Cardiac muscle cell (in vitro differentiated cells and primary cell): ENCODE measurements at regions not wholly inside any gene's neighbourhood (a gene's known extent, or its start where the extent isn't known, plus 50 kb on each side); places are given as distances from the start of the nearest gene placed in this dataset.

ENCODE experiments used
- DNase-seq, 2 donors: peaks; one replicate each; pipeline versions ENCODE4 v3.0.0 to v3.0.0-alpha.2; 2010 to 2017; ENCODE audit warnings: low read depth in 1 of 2, low spot score in 1 of 2
- H3K27ac ChIP-seq: fragments of 200-600 bp; sonication (generic); 2 replicates; pipeline ENCODE4 v1.5.1; 2016
- H3K27me3 ChIP-seq: fragments of 200-600 bp; sonication (generic); 2 replicates; pipeline ENCODE4 v1.6.0; 2016; ENCODE audit warnings: control low read depth
- H3K36me3 ChIP-seq: fragments of 200-600 bp; sonication (generic); 2 replicates; pipeline ENCODE4 v1.5.1; 2016; ENCODE audit warnings: control low read depth
- H3K4me1 ChIP-seq: fragments of 200-600 bp; sonication (generic); 2 replicates; pipeline ENCODE4 v1.8.1; 2017; ENCODE audit warnings: low read depth, mild to moderate bottlenecking, mixed run types
- H3K4me3 ChIP-seq: fragments of 200-600 bp; sonication (generic); 2 replicates; pipeline ENCODE4 v1.5.1; 2016; ENCODE audit warnings: mild to moderate bottlenecking
- H3K9me3 ChIP-seq: fragments of 200-600 bp; sonication (generic); 2 replicates; pipeline ENCODE4 v1.5.1; 2017; ENCODE audit warnings: low read depth, mild to moderate bottlenecking, control low read depth
- CTCF ChIP-seq: IDR thresholded peaks from 2 replicates; pipeline ENCODE4 v1.5.1; 2012; ENCODE audit warnings: low read depth, mild to moderate bottlenecking, low read length

DNA sequence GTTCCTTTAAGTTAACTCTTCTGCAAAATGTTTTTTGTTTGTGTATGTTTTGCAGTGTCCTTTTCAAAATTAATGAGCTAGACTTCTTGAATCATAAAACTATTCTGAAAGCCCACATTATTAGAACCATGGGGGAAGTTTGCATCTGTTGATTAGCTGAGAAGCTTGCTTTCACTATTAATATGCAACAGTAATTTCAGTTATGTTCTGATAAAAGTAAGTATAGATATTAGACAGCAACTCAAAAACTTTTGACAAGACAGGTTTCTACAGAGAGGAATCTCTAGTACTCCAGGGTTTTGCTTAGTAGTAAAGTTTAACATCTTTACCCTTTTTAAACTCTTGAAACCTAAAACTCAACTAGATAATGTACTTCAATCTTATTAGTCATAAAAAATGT, 147.8 kb downstream of the UBE2E3 start:
- TF ChIP-seq CTCF, result no peak
- no peaks in the 10 kb centered on the region for H3K36me3 ChIP-seq
- no peak overlapping the region for H3K4me3 ChIP-seq
- no peaks in the 10 kb centered on the region for H3K4me1 ChIP-seq
- H3K27me3 ChIP-seq, result no peaks in the 10 kb centered on the region
- no peak for DNase-seq
- no peak overlapping the region for H3K27ac ChIP-seq
- no peaks in the 10 kb centered on the region for H3K9me3 ChIP-seq

GRCh38 chr2:181129364-181130056, 149.1 kb downstream of the UBE2E3 start:
- H3K4me3 ChIP-seq, result no peak overlapping the region
- H3K9me3 ChIP-seq, result no peaks in the 10 kb centered on the region
- H3K4me1 ChIP-seq, result no peaks in the 10 kb centered on the region
- TF ChIP-seq CTCF, result no peak
- no peaks in the 10 kb centered on the region for H3K36me3 ChIP-seq
- no peak for DNase-seq
- no peak overlapping the region for H3K27ac ChIP-seq
- H3K27me3 ChIP-seq, result no peaks in the 10 kb centered on the region

GRCh38 chr2:181130686-181131085, 150.3 kb downstream of the UBE2E3 start:
- no peaks in the 10 kb centered on the region for H3K4me1 ChIP-seq
- DNase-seq, result peak in 1 of 2 donors; percentile 67
- H3K9me3 ChIP-seq, result no peaks in the 10 kb centered on the region
- no peak for TF ChIP-seq CTCF
- H3K27me3 ChIP-seq, result no peaks in the 10 kb centered on the region
- H3K4me3 ChIP-seq, result no peak overlapping the region
- H3K27ac ChIP-seq, result no peak overlapping the region
- no peaks in the 10 kb centered on the region for H3K36me3 ChIP-seq

DNA sequence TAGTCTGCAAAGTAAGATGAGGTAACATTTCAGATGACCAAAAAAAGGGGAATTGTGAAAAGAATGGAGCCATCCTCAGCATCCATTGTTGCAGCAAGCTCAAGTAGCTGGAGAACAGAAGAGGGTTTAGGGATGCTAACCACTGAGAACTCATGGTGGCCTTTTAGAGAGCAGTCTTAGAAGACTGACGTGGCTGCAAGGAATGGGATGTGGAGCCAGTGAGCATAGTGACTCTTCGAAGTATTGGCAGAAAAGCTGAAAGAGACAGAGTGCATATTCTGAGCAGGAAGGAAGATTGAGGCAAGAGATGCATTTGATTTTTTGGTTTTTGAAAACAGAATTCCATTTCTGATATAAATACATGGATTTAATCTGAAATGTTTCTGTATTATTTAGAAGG, 151.2 kb downstream of the UBE2E3 start:
- H3K27ac ChIP-seq, result no peak overlapping the region
- H3K4me1 ChIP-seq, result no peaks in the 10 kb centered on the region
- no peaks in the 10 kb centered on the region for H3K27me3 ChIP-seq
- H3K9me3 ChIP-seq, result no peaks in the 10 kb centered on the region
- no peak for DNase-seq
- TF ChIP-seq CTCF, result no peak
- no peaks in the 10 kb centered on the region for H3K36me3 ChIP-seq
- no peak overlapping the region for H3K4me3 ChIP-seq

DNA sequence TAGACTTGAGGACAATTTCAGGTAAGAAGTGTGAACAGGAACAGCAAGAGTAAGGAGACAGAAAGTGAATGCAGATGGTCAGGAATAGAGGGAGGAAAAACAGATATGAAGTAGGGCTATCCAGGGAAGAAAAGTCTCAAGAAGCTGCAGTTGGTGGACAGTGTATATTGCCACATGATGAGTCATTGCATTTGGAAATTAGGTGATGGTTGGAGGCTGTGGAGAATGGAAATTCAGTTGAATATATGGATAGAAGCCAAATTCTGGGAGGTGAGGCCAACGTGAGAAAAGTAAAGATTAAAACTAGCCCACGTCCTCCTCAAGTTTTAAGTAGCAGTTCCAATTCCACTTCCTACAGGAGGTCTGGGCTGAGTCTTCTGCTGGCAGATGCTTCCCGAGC, 158.4 kb downstream of the UBE2E3 start:
- no peaks in the 10 kb centered on the region for H3K27me3 ChIP-seq
- TF ChIP-seq CTCF, result no peak
- H3K27ac ChIP-seq, result no peak overlapping the region
- H3K4me3 ChIP-seq, result no peak overlapping the region
- peak in 1 of 2 donors; percentile 66 for DNase-seq
- no peaks in the 10 kb centered on the region for H3K4me1 ChIP-seq
- H3K9me3 ChIP-seq, result no peaks in the 10 kb centered on the region
- no peaks in the 10 kb centered on the region for H3K36me3 ChIP-seq
